Embryonic facial prominence (tissue), 1 donor: ENCODE measurements at regions not wholly inside any gene's neighbourhood (a gene's known extent, or its start where the extent isn't known, plus 50 kb on each side); places are given as distances from the start of the nearest gene placed in this dataset.

Source experiments
- DNase-seq: peaks from one replicate; pipeline ENCODE4 v3.0.0-alpha.2; 2016; ENCODE audit errors: extremely low spot score

DNA sequence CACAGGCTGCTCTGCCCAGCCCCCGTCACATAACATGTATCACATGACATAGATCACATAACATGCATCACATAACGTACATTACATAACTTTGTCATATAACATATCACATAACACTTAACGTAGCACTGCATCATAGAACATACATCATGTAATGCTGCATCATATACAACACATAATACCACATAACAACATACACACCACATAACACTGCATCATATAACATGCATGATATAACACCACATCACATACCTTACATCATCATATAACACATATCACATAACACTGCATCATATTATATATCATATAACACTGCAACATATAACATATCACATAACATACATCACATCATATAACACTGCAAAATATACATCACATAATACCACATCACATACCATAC, 83.8 kb downstream of the AXIN2 start:
- no peak for DNase-seq

DNA sequence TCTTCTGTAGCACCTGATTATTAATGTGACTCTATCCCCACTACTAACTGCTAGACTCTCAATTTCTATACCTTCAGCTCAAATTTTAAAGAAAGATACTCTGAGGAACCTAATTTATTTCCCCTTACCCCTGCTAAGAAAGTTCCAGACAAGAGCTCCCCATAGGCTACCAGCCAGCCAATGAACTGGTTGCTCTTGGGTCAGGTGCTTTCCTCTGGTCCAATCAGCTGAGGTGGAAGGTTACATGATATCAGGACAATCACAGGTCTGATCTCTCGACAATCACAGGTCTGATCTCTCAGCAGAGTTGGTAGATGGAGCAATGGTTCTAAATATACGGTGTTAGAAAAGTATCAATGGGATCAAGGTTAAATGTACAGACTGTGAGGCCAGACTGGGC, 86.8 kb downstream of the AXIN2 start:
- no peak for DNase-seq

DNA sequence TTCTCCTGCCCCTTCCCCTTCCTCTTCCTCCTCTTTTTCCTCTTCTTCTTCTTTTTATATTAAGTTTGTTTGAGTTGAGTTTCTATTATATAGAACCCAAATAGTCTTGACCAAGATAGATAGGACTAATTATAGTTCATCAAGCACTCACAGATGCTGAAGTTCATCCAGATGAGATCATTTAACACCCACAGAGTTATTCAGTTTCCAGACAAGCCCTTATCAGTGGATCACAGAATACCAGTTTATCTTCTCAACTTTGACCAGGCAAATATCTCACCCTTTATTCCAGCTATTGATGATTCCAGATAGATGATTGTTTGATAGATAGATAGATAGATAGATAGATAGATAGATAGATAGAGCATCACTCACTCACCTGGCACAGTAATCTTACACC, 87.5 kb downstream of the AXIN2 start:
- no peak for DNase-seq

DNA sequence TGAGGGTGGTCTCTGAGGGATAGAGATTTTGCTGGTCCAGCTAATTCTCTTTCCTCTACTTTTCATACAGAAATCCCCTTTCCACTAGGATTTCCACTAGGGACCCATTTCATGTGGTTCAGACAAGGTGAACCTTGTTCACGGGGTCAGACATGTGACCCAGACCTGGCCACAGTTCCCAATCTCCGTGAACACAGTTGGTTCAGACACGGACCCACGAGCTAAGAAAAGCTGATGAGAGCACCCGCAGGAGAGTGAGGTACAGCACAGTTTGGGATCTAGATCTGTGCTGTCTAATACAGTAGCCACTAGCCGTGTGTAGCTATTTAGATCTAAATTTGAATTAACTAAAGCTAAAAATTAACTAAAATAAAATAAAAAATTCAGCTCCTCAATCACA, 88.1 kb downstream of the AXIN2 start:
- DNase-seq: no peak

DNA sequence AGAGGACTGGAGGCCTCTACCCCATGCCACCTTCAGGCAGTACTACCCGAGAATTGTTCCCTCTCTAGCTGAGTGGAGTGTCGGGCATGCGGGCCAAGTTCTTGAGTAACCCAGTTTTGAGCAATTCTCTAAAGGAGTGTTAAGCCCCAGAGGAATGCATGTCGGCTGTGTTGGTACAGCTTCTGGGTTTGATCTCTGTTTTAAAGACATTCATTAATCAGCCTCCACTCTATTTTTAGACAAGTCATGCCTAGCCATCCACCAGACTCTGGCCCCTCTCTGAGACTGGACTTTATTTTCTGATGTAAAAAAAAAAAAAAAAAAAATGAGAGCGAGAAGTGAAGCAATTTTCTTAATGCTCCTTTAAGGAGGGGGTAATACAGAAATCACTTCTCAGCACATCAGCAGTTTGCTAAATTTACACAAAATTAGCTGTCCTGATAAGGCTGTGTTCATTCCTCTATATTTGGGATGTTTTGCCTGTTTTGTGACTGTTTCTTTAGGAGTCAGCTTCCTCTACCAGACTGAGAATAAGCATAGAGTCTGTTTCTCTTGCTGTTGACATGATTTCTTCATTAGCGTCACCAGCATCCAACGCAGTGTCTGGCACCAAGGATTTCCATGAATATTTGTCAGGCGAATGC, 88.7 kb downstream of the AXIN2 start:
- DNase-seq: no peak

DNA sequence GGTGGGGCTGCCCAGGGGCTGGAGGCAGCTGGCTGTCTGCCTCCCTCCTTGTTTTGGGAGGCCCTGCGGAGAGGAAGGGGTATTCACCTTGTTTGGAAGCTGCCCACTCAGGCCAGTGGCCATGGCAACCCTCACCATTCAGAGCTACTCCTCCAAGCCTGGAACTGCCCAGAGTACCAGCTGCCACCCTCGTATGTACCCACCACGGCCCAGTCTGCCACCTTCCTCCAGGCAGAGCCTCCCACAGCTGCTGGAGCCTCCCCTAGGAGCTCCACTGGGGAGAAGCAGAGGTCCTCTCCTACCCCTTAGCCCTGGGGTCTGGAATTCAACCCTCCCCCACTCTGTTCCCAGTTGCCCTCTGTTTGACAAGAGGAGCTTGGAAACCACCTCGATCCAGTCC, 90.7 kb downstream of the AXIN2 start:
- DNase-seq: no peak

DNA sequence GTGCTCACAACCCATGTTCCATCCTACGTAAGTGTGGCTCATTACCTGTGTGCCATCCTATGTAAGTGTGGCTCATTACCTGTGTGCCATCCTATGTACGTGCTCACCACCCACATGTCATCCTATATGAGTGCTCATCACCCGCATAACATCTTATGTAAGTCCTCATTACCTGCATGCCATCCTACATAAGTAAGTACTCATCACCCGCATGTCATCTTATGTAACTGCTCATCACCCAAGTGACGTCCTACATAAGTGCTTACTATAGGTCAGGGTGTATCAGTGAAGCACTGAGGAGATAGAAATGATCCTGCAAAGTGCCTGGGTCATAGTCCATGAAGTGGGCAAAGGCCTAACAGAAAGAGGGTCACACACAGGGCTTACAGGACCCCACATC, 93.1 kb downstream of the AXIN2 start:
- no peak for DNase-seq

DNA sequence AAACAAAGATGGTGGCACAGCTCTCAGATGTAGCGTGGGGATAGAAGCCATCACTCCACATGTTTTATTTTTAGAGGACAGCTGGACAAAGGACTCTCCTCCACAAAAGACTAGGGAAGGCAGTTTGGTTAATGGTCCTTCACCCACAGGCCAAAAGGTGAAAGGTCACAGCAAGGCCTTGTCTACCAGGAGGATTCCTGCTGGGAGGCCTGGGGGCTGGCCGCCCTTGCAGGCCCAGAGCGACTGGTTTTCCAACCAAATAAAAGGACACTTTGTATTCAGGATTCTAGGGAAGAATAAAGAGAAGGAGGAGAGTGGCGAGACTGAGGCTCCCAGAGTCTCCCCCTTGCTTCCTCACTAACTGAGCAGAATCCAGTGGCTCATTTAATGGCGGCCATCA, 94.3 kb downstream of the AXIN2 start:
- DNase-seq: no peak

DNA sequence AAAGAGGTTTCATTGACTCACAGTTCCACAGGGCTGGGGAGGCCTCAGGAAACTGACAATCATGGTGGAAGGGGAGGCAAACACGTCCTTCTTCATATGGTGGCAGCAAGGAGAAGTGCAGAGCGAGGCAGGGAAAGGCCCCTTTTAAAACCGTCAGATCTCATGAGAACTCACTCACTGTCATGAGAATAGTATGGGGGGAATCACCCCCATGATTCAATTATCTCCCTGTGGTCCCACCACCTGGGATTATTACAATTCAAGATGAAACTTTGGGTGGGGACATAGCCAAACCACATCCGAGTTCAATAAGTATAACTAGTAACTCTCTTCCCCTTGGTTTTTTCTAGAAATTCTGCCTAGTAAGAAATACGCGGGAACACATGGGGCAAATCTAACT, 94.9 kb downstream of the AXIN2 start:
- no peak for DNase-seq

DNA sequence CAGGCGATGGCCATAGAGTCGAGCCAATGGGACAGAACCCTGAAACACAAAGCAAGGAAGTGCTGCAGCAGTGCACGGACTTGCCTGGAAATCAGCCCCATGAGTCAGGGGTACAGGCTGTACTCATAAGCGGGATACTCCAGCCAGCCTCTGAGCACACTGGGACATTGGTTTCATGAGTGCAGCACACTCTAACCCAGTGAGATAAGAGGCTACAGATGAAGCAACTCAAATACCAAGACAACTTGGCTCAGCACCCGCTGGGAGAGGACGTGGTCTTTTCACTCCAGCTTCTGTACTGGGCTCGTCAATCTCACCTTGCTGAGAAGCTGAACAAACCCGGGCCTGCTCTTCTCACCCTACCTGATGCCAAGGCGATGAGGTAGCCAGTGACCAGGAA, 98.2 kb downstream of the AXIN2 start:
- no peak for DNase-seq

DNA sequence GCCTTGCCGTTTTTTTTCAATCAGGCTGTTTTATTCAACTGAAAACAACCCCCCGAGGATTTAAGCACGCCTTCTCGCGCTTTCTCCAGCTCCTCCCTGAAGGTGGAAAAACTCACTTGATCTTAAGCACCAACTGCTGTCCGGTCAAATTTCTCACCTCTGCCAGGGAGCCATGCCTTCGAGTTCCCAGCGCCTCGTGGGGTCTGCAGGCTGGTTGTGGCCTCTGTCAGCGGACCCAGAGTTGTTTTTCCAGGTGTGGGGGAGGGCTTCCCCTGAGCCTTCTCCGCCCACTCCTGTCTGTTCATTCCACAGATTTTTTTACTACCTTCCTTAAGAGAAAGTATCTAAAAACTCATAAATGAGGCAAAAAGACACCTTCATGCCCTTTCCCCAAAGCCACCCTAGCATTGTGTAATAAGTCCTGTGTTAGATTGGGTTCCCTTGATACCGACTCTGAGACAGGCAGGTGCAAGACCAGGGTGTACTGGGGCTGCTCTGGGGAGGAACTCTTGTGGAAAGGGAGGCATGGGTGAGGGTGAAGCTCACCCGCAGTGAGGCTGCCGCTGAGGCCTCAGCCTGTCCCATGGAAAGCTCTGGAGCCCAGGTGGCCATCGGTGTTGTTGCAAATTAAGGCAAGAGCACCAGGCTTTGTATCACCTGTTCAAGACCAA, 101.6 kb downstream of the AXIN2 start:
- no peak for DNase-seq

DNA sequence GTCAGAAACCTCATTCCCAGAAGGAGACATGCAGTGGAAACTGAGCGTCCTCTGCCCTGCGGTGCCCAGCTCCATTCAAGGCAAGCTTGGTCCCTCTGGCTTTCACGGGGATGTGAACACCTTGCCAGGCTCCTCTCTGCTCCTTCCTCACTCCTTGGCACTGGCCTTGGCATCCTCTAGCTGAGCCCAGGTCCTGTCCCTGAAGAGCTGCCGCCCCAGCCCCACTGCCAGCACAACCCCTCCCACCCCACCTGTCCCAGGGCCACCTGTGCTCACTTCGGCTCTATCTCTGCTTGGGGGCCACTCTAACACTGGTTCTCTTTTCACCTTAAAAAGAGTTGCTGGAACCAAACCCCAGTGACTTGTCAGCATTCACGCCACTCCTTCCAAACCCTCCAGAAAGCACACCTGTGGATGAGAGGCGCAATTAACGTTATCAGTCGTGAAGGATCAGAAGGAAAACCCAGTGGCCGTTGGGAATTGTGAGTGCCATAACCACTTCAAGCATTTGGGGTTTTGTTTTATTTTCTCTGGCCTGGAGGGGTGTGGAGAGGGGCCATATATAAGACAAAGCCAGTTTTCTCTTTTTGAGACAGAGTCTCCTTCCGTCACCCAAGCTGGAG, 103.7 kb downstream of the AXIN2 start:
- DNase-seq: no peak

DNA sequence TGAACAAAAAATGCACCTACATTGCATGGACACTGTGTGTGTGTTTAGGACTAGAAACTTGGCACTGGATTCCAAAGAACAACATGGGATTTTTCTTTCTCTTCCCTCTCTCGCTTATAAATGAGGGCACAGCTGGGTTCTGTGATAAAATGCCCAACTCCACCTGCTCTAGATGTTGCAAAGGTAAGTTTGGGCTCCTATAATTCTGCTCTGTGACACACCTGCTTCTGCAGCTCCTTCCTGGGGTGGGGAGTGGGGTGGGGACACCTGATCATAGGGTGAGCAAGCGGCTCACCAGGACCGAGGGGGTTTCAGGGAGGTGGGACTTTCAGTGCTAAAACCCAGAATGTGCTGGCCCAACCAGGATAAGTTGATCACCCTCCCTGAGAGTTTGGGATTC, 104.3 kb downstream of the AXIN2 start:
- DNase-seq: no peak

DNA sequence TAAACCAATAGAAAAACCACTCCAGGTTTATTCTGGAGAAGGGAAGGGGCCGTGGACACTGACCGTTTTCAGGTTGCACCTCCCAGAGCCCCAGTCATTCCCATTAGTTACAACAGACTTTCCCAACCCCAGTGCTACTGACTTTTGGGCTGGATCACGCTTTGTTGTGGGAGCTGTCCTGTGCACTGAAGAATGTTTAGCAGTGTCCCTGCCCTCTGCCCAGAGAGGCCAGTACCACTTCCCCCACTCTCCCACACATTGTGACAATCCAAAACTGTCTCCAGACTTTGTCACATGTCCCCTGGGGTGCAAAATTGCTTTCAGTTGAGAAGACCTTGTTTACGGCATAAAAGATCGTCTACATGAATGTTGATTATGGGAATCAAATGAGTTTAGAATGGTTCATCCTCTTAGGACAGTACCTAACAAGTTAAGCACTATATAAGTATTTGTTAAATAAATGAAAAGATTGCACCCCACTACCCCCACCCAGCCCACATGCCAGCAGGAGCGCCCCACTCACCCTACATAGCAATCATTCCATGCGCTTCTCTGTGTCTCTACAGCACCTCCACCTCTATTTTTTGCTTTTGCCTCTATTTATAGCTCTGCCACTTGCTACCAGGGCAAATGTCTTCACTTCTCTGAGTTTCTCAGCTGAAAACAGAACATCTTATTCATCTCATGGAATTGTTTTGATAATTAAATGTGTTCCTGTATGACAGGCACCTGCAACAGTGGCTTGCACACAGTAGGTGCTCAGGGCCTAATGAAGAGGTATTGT, 104.9 kb downstream of the AXIN2 start:
- no peak for DNase-seq

DNA sequence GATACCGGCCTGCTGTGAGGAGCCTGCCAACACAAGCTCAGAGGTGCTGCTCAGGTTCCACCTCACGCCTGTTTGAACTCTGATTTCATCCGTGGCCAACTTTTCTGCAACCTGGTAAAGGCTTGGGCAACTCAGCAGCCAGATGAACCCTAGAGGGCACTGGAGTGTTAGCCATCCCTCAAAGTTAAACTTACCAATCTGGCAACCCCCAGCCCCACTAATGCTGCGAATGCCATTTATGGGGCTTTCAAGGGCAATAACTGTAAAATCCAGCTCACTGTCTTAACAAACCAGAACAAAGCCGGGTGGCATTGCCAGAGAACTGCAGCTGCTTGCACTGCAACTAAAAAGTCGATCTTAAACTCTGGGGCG, 105.5 kb downstream of the AXIN2 start:
- no peak for DNase-seq

DNA sequence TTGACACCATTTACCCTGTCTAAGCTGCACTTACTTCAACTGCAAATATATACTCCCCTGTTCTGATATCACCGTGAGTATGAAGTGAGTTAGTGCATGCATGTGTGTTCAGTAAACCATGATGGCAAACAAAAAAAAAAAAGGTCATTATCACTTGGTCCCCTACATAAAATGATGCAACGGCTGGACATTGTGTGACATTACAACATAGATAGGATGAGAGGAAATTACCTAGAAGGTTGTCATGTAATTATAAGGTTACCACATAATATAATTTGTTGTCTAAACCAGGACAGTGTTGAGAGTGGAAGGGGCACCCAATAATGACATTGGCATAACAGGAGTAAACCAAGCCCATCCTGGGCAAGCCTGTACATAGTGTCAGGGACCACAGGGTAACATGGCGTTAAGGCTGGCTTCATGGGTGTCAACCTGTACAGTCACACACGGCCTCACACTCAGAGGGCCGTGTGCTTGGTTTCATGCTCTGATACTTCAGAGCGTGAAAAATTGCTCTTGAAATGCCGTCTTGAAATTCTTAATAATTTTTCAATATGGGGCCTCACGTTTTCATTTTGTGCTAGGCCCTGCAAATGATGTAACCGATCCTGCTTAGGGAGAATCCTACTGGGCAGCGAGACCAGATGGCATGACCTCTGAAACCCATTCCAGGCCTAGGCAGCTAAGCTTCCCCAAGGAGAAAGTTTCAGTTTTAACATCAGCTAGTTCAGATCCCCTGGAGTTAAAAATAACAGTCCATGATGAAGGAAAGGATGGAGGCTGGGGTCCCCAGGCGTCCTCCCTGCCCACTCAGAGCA, 106.1 kb downstream of the AXIN2 start:
- DNase-seq: no peak

DNA sequence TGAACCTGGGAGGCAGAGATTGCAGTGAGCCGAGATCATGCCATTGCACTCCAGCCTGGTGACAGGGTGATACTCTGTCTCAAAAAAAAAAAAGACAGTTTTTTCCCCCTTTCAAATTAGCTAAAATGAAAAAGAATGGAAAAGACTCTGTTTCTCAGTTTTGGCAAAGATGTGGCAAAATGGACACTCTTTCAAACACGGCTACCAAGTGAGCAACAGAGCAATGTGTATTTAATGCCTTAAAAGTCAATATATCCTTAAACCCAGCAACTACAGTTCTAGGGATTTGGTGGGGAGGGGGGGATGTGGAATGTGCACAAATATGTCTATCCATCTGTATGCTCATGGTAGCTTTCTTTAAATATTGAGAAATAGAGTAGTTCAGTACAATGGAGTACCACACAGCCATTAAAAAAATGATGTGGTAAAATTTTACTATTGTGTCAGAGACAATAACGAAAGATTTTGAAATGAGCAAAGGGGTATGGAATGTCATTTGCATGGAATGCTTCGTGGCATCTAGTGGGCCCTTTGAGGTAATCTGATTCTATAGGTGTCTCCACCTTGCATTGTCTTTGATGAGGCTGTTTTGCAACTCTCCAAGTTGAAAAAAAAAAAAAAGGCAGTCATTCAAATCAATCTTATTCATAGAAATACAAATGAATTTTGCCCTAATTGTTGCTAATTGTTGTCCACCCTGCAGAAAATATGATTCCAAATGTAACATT, 108.1 kb downstream of the AXIN2 start:
- no peak for DNase-seq

DNA sequence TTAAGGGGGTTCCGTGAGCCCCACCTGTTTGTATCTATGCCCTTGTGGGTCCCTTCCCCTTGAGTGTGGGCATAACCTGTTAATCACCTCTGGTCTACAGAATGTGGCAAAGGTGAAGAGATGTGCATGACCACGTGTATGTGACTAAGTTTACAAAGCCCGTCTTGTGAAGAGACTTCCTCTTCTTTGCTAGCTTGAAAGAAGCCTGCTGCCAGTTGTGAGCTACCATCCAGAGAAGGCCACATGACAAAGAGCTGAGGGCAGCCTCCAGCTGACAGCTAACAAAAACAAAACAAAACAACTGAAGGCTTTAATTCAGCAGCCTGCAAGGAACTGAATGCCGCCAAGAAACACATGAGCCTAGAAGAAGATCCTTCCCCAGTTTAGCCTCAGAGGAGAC, 112.0 kb downstream of the AXIN2 start:
- DNase-seq: no peak

DNA sequence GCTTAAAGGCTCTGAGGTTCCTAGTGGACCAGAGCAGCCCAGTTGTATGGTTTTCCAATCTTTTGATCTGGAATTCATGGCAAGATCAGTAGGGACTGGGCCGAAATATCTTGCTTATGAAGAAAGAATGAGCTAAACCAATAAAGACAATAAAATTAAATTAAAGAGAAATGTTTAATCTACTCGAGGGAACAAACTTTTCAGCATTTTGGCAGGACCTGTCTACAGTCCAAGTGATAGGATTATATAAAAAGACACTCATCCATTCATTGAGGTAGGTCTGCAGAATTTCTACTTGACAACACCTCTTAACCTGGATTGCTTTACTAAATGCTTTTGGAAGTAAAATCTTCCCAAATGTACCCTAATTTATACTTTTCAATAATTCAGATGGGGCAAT, 113.6 kb downstream of the AXIN2 start:
- no peak for DNase-seq

DNA sequence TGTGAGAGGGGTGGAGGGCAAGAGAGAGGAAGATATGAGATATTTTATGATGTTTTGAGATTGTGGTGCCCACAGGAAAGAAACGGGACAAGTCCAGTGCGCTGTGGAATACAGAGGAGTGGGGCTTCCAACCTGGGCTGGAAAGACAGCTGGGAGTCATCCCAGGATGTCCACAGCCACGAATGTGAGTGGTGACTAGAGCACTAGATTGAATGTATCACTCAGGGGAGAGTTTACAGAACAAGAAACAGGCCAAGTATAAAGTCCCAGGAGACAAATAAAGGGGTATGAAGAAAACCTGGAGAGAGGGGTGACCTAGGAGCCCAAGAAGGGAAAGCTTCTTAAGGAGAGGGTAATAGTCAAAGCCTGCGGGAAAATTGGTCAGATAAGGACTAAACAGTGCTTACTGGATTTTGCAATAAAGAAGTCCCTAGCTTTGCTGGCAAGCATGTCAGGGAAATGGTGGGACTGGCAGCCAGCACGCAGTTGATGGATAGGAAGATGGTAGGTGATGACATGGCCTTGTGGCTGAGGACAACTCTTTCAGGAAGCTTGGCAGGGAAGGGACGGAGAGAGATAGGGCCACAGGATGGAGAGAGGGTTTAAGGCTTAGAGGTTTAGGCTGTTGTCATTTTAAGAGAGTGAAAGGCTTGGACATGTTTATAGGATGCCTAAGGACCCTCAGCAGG, 114.5 kb downstream of the AXIN2 start:
- no peak for DNase-seq

DNA sequence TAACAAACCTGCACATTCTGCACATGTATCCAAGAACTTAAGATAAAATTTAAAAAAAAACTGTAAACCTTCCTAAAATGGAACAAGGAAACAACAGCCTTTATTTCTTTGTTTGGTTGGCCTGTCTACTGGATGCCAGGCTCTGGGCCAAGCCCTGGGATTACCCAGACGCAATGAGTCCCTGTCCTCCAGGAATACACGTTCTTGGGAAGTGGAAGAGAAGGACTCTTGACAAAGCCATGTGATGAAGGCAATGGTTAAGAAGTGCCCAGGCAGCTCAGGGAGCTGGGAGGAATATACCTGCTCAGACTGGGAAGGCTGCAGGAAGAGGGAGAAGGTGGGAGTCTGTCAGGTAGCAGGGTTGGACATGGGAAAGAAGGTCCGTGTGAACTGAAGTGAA, 115.4 kb downstream of the AXIN2 start:
- DNase-seq: no peak
